ENCODE measurements at regions not wholly inside any gene's neighbourhood (a gene's known extent, or its start where the extent isn't known, plus 50 kb on each side); places are given as distances from the start of the nearest gene placed in this dataset.

DNA sequence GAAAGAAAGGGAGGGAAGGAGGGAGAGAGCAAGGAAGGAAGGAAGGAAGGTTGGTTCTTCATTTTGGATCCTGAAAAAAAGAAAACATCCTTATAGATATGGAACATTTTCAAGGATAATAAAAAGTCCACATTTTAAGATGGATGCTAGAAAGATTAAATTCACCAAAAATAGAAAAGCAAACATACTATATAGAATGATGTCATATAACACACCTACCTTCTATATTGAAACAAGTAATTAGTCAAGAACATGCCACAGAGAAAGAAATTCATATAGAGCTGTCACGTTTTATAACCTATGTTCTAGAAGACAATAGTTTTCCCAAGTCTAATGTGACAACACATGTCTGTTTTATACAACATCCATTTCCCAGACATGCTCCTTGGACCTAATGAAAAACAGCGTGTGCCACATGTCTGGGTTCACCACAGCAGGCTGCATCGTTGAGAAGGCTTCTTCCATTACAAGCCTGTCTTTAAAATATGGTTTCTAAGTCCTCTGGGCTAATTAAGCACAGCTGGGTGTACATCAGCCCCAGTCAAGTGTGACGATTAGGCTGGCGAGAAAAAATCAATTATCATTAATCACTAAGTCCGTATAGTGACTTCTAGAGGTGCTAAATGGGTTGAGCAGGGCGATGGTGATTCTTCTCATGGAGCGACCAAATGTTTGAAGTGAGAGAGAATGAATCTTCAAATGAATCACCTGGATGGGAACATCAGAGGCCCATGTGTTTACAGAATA, 301.8 kb downstream of the TLE1 start:
- no peaks in the 10 kb centered on the region; a peak in 1 of 5 replicates for H3K27me3 ChIP-seq (ENCODE audit: control insufficient read depth in 1 of 2, insufficient read depth in 2 of 2, low read length in 2 of 2)
- H3K4me1 ChIP-seq (ENCODE audit: insufficient read depth, low read length): no peaks in the 10 kb centered on the region
- intact Hi-C loops (cut with micrococcal nuclease; ENCODE audit: unreplicated experiment): no loop called here
- no TSS peak for BruUV-seq (replicated peaks)
- 3% methylated on average over 8 of the region's 8 CpGs for WGBS (ENCODE audit: low lambda C conversion rate)
- ATAC-seq (no peak), FAIRE-seq (no peak), DNase-seq (ENCODE audit: low spot score) (no peak)
- no peak overlapping the region for H3K27ac ChIP-seq (ENCODE audit: extremely low read length, insufficient read depth, low read length)
- no peaks in the 10 kb centered on the region for H3K9me3 ChIP-seq (ENCODE audit: low read length)
- H3K4me2 ChIP-seq (ENCODE audit: low read depth, low read length): no peak overlapping the region
- H3K79me2 ChIP-seq (ENCODE audit: insufficient read depth, low read length): no peaks in the 10 kb centered on the region
- H3K9ac ChIP-seq (ENCODE audit: insufficient read depth, low read depth, low read length): no peak overlapping the region
- peak; percentile 66 for TF ChIP-seq ATF7 (IDR thresholded peaks at IDR 0.05)
- TF ChIP-seq ATF7 (CRISPR knock-in tag; IDR thresholded peaks at IDR 0.05): no peak
- no peak for TF ChIP-seq ZFP91 (CRISPR knock-in tag; IDR thresholded peaks at IDR 0.05; ENCODE audit: borderline replicate concordance)
- no peak for TF ChIP-seq ZNF282 (IDR thresholded peaks at IDR 0.05; ENCODE audit: partially characterized antibody)
- no peak for TF ChIP-seq TSC22D2 (CRISPR knock-in tag; IDR thresholded peaks at IDR 0.05; ENCODE audit: borderline replicate concordance)
- no peak for TF ChIP-seq JUND (CRISPR knock-in tag; IDR thresholded peaks at IDR 0.05)
- no peak for TF ChIP-seq ZNF354B (CRISPR knock-in tag; IDR thresholded peaks at IDR 0.05)
- TF ChIP-seq JUN (CRISPR knock-in tag; IDR thresholded peaks at IDR 0.05): no peak
- ChIA-PET POLR2A (no interaction called here), CTCF (ENCODE audit: low intra/inter-chr PET ratio, low total read pairs) (no interaction called here)
- H2AFZ ChIP-seq (ENCODE audit: low read length): no peak overlapping the region
- no peak overlapping the region for H3K4me3 ChIP-seq (replicated peaks in 1 of 3; ENCODE audit: insufficient read depth in 1 of 3, low read depth in 2 of 3, low read length in 3 of 3)
- in situ Hi-C loops (cut with HindIII; ENCODE audit: extremely low pct_ligation_motif_present, low pct_unique_long_range_greater_than_20kb): no loop called here
- no peaks in the 10 kb centered on the region for H4K20me1 ChIP-seq (ENCODE audit: insufficient read depth, low read length)
- no peaks in the 10 kb centered on the region for H3K36me3 ChIP-seq (replicated peaks in 1 of 2; ENCODE audit: control insufficient read depth in 1 of 2, insufficient read depth in 2 of 2, low read length in 2 of 2)
